GM18909 (cell line): ENCODE measurements at regions not wholly inside any gene's neighbourhood (a gene's known extent, or its start where the extent isn't known, plus 50 kb on each side); places are given as distances from the start of the nearest gene placed in this dataset.

ENCODE experiments used
- ATAC-seq: cut with Tn5 transposase; IDR thresholded peaks from one replicate; pipeline ENCODE4 v1.9.1; 2021; ENCODE audit warnings: mild to moderate bottlenecking; ENCODE audit not compliant: unreplicated experiment, poor library complexity

DNA sequence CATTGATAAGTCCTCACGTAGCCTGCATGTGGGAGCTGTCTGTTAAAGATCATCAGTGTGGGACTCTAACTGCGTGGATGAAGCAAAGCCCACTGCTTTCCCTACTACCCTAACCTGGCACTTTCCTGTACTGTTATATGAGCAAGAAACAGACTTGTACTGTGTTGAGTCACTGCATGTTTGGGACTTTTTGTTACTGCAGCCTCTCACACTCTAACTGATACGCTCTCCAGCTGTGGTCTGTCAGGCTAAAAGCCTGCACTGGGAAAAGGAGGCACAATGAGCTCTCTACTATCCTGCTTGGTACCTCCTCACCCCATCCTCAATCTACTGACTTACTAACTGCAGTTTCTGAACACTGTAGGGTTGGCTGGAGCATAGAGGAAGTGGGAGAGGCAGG is 93.7 kb upstream of the PLET1 start:
- no peak for ATAC-seq

DNA sequence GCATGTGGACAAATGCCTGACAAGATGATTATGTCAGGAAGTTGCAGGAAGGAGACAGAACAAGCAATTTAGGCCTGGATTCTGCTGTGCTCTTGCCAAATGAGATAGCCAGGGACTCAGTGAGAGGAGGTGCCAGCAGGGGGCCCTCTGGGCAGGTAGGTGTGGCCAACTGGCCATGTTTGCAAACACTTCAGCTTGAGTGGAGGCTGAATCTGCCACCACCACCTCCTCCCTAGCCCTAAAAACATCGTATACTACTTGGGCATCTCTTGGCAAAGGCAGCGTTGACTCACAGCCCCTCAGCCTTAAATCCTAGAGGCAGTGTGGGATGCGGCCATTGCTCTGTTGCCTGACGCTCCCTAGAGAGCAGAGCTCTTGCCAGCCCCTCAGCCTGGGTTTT is 95.1 kb upstream of the PLET1 start:
- no peak for ATAC-seq

DNA sequence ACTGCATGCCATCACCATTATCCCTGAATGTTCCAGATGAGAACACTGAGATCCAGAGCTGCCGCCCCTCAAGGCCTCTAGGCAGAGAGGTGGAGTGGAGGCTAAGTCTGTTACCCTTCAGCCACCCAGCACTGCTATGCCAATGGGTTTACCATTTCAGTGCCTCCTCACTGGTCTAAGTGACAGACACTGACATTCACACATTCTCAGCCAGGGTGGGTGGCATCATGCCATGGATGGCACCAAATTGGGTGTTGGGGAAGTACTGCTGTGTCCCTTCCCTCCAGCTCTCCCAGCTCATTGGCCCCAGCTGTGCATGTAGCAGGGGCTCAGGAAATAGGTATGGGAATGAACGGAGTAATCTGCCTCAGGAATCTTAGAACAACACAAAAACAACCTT is 96.8 kb upstream of the PLET1 start:
- no peak for ATAC-seq

DNA sequence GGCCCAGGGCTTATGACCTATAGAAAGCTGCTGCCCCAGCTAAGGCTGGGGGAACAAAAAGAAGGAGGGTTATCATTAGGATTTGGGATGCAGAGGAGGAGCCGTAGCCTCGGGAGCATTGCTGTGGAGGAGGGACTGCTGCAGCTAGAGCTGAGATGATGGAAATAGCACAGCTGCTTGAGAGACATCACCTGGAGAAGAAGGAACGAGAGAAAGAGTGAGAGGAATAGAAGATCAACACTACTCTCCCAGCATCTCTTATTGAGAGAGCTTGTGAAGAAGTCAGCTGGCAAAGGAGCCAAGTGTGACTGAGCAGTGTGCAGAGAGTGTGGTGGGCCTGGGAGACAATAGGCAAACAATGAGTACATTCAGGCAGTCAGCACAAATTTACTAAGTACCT is 100.7 kb upstream of the PLET1 start:
- no peak for ATAC-seq

DNA sequence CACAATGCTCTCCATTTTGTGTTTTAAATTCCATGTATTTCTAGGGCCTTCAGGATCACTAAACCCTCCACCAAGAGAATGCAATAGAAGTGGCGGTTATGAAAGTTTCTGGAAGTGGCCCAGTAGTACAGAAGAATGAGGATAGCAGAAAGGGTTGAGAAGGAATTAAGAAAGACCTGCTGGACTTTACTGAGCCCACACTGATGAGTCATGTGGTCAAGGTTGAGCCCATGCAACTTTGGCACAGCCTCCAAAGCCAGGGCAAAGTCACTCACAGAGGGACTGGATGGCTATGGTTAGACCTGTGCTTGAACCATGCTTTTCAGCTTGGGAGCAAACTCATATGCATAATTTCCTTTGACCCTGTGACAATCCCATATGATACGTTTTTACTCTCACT is 102.9 kb upstream of the PLET1 start:
- ATAC-seq = no peak

DNA sequence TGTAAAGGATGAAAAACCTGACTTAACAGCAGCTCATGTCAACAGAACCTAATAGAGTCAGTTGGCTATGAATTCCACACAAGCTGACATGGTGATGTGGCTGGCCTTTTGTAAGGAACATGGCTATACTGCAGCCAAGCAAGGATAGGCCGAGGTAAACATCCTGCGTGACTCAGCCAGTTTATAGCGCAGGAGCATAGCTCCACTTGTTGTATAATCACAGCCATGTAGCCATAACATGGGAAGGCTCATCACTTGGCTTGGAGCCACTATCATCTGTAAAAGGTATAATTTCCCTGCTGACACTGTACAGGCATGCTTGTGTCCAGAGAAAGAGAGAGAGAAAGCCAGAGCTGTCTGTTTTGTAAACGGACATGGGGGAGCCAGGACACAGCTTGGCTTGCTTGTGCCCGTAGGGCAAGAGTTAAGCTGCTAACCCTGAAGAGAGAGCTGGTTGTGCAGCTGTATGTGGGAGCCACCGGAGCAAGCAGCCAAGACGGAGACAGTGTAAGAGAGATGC is 104.4 kb upstream of the PLET1 start:
- no peak for ATAC-seq

DNA sequence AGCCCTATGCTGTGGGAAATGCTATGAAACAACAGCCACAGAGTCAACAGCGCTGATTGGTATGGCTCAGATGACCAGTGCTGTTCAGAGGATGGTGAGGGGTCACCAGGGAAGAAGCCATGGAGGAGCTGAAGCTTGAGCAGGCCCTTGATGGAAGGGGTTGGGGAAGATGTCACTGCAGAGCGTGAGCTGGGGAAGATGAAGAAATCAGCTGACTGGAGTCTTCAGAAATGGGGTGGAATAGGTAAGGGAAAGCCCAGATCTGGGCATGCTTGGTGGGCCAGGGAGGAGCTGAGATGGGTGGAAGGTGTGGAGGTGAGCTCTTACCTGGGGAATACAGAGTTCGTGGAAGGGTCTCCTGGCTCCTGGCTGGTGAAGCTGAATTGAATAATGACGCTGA is 105.4 kb upstream of the PLET1 start:
- ATAC-seq = no peak

DNA sequence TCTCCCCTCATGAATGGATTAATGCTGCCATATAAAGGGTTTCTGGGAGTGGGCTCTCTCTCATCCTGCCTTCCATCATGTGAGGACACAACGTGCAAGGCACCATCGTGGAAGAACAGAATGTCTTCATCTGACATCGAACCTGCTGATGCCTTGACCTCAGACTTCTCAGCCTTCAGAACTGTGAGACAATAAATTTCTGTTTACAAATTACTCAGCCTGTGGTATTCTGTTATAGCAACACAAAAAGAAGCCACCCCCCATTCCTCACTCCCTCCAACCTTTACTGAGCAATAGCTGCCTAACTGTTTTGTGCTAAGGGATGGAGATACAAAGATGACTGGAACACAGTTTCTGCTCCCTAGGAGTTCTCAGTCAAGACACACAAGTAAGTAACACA is 106.1 kb upstream of the PLET1 start:
- ATAC-seq = no peak

DNA sequence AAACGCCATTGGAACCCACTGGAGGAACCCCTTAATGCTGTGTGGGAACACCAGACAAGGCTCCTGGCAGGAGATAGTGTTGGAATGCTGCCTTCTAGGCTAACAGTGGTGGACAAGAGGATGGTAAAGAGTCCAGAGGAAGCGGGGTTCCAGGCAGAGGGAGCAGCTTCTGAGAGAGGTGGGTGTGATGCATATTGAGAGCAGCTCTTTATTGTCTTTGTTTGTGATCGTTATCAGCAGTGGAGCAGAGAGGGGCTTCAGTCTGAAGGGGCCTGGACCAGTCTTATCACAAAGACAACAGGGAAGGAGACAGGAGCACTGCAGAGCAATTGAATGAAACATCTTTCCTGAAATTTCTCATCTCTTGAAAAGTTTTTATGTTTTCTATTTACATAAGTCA is 106.8 kb upstream of the PLET1 start:
- no peak for ATAC-seq

DNA sequence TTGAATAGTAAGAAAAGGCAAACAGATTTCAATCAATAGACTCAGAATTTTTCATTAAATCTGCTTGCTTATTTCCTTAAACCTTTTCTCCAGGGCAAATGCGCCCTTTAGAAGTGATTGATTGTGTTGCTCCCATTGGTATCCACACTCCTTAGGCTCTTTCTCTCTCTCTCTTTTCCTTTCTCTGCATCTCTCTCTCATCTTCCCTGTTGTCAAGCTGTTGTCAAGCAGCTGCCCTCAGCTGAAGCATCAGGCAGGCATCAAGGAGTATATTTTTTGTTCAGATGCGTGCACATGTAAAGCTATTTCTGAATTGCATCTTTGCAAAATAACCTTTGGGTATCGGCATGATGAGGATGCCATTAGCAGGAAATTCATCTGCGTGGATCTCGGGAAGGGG is 107.2 kb upstream of the PLET1 start:
- no peak for ATAC-seq

DNA sequence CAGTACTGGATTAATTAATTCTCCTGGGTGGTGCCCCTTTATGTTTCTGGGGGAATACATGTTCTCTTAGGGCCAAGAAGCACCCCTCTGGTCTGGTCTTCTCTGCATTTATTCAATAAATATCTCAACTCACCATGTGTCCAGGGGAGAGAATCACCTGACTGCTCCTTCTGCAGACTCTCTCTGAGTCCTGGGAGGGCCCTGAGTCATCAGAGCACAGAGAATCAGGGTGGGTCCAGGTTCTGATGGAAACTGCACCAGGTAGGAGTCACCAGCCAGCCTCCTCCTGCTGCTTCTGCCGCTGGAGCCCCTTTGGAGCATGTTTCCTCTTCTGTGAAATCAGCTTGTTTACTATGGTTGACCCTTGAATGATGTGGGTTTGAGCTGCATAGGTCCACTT is 107.7 kb upstream of the PLET1 start:
- no peak for ATAC-seq

DNA sequence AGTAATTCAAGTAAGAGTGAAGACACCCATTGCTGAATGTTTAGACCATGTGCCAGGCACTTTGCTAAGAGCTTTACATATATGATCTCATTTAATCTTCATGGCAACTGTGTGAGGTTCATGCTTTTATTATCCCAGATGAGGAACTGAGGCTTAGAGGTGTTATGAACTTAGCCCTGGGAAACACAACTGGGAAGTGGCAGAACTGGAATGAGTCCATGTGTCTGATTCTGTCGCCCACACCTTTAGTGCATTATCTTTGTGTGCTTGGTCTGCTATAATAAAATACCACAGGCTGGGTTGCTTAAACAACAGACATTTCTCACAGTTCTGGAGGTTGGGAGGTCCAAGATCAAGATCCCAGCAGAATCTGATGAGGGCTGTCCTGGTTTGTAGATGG is 108.7 kb upstream of the PLET1 start:
- no peak for ATAC-seq

DNA sequence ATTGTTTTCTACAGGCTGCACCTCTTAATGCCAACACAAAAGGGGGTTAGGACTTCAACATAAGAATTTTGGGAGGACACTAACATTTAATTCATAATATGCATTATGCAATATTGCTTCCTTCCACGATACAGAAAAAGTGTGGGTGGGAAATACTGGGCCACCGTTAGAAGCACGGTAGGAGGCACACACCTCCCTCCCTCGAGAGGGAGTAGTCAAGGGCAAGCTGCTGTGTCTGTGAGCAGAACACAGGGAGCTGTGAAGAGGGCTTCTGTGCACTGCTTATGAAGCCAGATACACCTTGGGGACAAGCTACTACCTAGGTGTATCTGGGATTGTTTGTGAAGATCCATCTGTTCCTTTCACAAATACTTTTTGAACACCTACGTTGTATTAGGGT is 109.3 kb upstream of the PLET1 start:
- ATAC-seq = no peak

DNA sequence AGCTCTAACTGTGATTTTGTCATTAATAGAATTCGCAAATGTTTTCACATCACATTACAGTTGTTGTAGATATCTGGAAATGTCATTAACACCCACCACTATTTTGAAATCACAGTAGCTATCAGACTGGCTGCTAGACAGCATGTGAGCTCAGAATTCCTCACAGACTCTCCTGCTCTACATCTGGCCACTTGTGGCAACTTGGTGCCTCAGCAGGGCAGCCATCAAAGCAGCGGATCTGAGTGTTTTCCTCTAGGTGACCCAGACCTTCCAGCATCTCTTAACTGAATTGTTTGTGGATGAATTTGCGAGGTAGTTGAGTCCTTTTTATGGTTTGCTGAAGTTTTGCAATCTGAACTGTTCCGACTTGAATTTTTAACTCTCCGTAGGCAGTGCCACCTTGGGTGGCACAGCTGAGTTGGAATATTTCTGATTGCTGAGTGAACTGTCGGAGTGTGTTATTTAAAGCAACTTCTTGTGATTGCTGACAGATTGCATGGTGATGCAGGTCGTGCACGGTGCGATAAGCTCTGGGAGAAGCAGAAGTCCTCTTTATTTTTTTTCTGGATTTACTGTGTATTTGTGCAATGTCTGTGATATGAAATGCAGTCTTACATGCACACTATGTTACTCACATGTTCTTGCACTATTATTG is 114.0 kb upstream of the PLET1 start:
- ATAC-seq = no peak

DNA sequence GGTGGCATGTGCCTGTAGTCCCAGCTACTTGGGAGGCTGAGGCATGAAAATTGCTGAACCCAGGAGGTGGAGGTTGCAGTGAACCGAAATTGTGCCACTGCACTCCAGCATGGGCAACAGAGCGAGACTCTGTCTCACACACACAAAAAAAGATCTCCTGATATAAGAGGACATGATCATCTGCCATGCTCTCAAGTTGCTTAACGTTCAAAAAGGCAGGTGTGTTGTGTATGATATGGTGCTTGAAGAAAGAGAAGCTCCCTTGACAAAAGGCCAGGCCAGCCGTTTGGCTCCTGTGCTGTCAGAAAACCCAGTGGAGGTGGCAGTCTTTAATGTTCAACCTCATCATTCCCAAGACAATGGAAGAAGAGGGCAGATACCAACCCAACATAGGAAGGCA is 117.3 kb upstream of the PLET1 start:
- no peak for ATAC-seq

DNA sequence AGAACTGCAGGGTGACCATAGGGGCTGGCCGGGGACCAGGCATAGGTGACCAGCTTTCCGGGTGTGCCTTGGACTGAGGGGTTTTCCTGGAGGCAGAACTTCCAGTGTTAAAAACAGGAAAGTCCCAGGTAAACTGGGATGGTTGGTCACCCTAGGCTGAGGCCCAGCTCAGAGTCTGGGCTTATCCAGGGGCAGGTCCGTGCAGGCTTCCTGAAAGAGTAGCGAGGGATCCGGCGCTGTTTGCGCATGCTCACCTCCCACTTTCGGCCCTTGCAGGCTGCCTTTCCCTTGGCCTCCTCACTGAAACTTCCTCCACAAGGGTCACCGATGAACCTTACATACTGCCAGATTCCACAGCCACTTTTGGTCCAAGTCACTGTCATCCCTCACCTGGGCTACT is 119.8 kb upstream of the PLET1 start:
- no peak for ATAC-seq

DNA sequence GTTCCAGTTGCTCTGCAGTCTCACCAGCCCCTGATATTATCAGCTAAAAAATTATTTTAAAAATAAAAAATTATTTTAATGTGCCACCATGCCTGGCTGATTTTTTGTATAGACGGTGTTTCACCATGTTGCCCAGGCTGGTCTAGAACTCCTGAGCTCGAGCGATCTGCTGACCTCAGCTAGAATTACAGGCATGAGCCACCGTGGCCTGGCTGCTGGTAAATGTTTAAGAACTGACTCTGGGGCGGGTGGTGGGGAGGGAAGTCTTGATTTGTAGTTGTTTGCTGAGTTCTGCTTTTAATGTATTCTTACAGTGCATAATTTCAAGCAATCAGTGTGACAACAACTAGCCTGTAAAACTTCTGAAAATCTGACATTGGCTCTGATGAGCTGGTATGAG is 120.9 kb upstream of the PLET1 start:
- ATAC-seq = no peak

DNA sequence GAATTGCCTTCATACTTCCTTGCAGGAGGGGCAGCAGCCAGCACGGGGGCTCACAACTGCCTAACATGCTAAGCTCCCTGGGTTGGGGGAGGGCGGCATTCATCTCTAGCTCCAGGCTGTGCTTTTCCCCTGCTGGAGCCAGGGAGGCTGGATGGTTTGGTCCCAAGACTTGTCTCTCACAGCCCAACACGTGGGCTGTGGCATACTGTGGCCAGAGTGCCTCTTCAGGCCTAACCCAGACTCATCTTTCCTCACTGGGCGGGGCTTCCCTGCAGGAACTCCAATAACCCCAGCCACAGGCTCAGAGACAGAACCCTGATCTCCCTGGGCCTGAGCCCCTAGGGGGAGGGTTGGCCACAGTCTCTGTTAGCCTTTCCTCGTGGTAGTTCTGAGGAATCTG is 121.9 kb upstream of the PLET1 start:
- ATAC-seq = no peak

DNA sequence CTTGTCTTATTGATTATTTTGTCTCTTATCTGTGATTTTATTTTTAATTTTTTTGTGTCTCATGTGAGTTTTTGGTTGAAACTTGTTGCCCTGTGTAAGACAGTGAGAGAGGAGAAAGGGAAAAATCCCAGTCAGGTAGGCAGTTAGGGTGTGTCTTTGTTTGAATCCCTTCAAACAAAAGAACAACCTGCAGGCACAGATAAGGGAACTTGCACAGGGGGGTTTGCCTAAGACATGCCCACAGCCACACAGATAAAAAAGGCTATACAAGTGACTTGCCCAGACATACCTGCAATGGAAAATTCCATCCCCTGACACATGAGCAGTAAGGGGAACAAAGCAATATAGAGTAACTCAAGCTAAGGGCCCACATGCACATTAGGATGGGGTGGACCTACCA is 127.8 kb upstream of the PLET1 start:
- no peak for ATAC-seq

DNA sequence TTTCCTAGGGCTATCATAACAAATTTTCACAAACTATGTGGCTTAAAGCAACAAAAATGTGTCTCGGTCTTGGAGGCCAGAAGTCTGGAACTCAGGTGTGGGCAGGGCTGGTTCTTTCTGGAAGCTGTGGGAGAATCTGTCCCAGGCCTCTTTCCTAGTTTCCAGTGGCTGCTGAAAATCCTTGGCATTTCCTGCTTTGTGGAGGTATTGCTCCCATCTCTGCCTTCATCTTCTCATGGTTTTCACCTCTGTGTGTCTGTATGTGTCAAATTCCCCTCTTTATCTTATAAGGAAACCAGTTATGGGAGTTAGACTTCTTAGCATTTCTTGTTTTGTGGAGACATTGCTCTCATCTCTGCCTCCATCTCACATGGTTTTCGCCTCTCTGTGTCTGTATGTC is 130.4 kb upstream of the PLET1 start:
- no peak for ATAC-seq

DNA sequence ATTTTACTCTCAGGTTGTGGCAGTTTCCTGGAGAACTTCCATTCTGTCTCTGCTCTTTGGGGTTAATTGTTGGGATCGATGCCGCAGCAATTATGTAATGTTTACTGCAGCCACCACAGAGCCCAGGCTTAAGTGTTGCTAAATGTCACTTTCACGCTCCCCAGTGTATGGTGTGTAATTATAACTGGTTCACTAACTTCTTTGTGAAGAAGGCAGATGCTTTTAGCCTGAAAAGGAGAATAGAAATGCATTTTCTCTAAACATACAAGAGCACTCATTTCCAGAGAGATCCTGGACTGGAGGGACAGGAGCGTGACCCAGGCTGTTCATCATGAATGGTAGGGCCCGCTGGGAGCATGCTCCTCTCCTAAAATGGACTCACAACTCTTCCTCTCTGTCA is 132.2 kb upstream of the PLET1 start:
- ATAC-seq = no peak

DNA sequence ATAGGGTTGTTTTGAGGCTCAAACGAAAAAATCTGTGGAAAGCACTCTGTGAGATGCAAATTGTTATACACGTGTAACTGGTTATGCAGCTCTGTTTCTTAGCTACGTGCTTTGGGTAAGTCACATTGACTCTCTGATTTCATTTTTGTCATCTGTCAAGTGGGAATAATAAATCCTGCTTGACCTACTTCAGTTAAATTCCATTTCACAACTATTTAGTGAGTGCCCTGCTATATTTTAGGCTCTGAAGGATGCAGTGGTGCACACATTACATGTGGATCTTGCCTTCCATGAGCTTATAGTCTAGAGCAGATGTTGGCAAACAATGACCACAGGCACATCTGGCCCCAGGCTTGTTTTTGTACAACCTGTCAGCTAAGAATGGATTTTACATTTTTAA is 133.6 kb upstream of the PLET1 start:
- no peak for ATAC-seq

DNA sequence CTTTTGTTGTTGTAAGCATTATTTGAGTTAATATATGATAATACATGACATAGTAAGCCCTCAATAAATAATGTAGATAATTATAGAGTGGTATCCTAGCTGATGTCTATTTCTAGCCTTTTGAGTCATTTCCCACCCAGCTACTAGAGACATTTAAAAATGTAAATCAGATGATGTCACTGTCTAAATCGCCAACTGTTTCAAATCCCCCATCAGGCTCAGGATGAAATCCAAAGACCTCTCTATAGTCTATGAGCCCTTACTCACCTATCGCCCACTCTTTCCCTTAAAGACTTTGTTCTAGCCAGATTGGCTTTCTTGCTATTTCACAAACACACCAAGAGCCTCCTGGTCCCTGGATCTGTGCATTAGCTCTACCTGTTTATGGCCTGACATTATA is 135.4 kb upstream of the PLET1 start:
- ATAC-seq = no peak
